ENCODE measurements at regions not wholly inside any gene's neighbourhood (a gene's known extent, or its start where the extent isn't known, plus 50 kb on each side); places are given as distances from the start of the nearest gene placed in this dataset.

- Histone ChIP-seq H4K20me1 (ENCODE audit: insufficient read depth, low read length) (no peaks in the 10 kb centered on the region), H3K4me2 (ENCODE audit: low read length) (no peak overlapping the region), H3K9me2 (ENCODE audit: low read depth, low read length) (no peaks in the 10 kb centered on the region), H3K4me3 (ENCODE audit: low read depth, low read length, poor library complexity, severe bottlenecking) (no peak overlapping the region), H3K27ac (ENCODE audit: low read depth, low read length, poor library complexity, severe bottlenecking) (no peak overlapping the region), H3K4me1 (ENCODE audit: insufficient read depth, low read length, severe bottlenecking) (no peaks in the 10 kb centered on the region), H3K9me3 (ENCODE audit: low read length) (no peaks in the 10 kb centered on the region), H3K27me3 (ENCODE audit: insufficient read depth, low read length) (no peaks in the 10 kb centered on the region), H3K9ac (ENCODE audit: low read length) (no peak overlapping the region), H3K79me2 (ENCODE audit: insufficient read depth, low read length) (no peaks in the 10 kb centered on the region), H2AFZ (ENCODE audit: low read length) (no peak overlapping the region), H3K36me3 (ENCODE audit: insufficient read depth, low read length) (no peaks in the 10 kb centered on the region), H3F3A (ENCODE audit: insufficient read depth, low read length) (no peaks in the 10 kb centered on the region)
- TF ChIP-seq EZH2 (IDR thresholded peaks at IDR 0.05; ENCODE audit: borderline replicate concordance, low read length) = no peak
- no peak for TF ChIP-seq CTCF (IDR thresholded peaks at IDR 0.05; ENCODE audit: low read length)
These were observed 301.3 kb downstream of the HGF start for GRCh38 chr7:81468526-81468925.

- H3F3A ChIP-seq (ENCODE audit: insufficient read depth, low read length) = no peaks in the 10 kb centered on the region
- H3K27ac ChIP-seq (ENCODE audit: low read depth, low read length, poor library complexity, severe bottlenecking) = no peak overlapping the region
- H3K9me3 ChIP-seq (ENCODE audit: low read length) = no peaks in the 10 kb centered on the region
- no peaks in the 10 kb centered on the region for H4K20me1 ChIP-seq (ENCODE audit: insufficient read depth, low read length)
- H3K4me2 ChIP-seq (ENCODE audit: low read length) = no peak overlapping the region
- no peaks in the 10 kb centered on the region for H3K9me2 ChIP-seq (ENCODE audit: low read depth, low read length)
- no peak overlapping the region for H3K4me3 ChIP-seq (ENCODE audit: low read depth, low read length, poor library complexity, severe bottlenecking)
- TF ChIP-seq CTCF (IDR thresholded peaks at IDR 0.05; ENCODE audit: low read length) (no peak), EZH2 (IDR thresholded peaks at IDR 0.05; ENCODE audit: borderline replicate concordance, low read length) (no peak)
- H3K79me2 ChIP-seq (ENCODE audit: insufficient read depth, low read length) = no peaks in the 10 kb centered on the region
- no peaks in the 10 kb centered on the region for H3K36me3 ChIP-seq (ENCODE audit: insufficient read depth, low read length)
- H3K9ac ChIP-seq (ENCODE audit: low read length) = no peak overlapping the region
- no peaks in the 10 kb centered on the region for H3K27me3 ChIP-seq (ENCODE audit: insufficient read depth, low read length)
- H3K4me1 ChIP-seq (ENCODE audit: insufficient read depth, low read length, severe bottlenecking) = no peaks in the 10 kb centered on the region
- no peak overlapping the region for H2AFZ ChIP-seq (ENCODE audit: low read length)
These were observed 301.9 kb downstream of the HGF start for GRCh38 chr7:81467964-81468363.

- Histone ChIP-seq H4K20me1 (ENCODE audit: insufficient read depth, low read length) (no peaks in the 10 kb centered on the region), H3K27ac (ENCODE audit: low read depth, low read length, poor library complexity, severe bottlenecking) (no peak overlapping the region), H3K36me3 (ENCODE audit: insufficient read depth, low read length) (no peaks in the 10 kb centered on the region), H3K9me3 (ENCODE audit: low read length) (no peaks in the 10 kb centered on the region), H3K9me2 (ENCODE audit: low read depth, low read length) (no peaks in the 10 kb centered on the region), H3K4me2 (ENCODE audit: low read length) (no peak overlapping the region), H3K9ac (ENCODE audit: low read length) (no peak overlapping the region), H3K4me1 (ENCODE audit: insufficient read depth, low read length, severe bottlenecking) (no peaks in the 10 kb centered on the region), H3F3A (ENCODE audit: insufficient read depth, low read length) (no peaks in the 10 kb centered on the region), H3K79me2 (ENCODE audit: insufficient read depth, low read length) (no peaks in the 10 kb centered on the region), H2AFZ (ENCODE audit: low read length) (no peak overlapping the region), H3K27me3 (ENCODE audit: insufficient read depth, low read length) (no peaks in the 10 kb centered on the region), H3K4me3 (ENCODE audit: low read depth, low read length, poor library complexity, severe bottlenecking) (no peak overlapping the region)
- TF ChIP-seq EZH2 (IDR thresholded peaks at IDR 0.05; ENCODE audit: borderline replicate concordance, low read length) (no peak), CTCF (IDR thresholded peaks at IDR 0.05; ENCODE audit: low read length) (no peak)
These were observed 307.2 kb downstream of the HGF start for GRCh38 chr7:81462672-81463071.

Data from OCI-LY1 (cell line).